ENCODE measurements at regions not wholly inside any gene's neighbourhood (a gene's known extent, or its start where the extent isn't known, plus 50 kb on each side); places are given as distances from the start of the nearest gene placed in this dataset.
"Not testable (repeated sequence)": the region's sequence is repeated elsewhere in the genome, so short reads cannot be mapped to it uniquely, and the experiment has no call there.

DNA sequence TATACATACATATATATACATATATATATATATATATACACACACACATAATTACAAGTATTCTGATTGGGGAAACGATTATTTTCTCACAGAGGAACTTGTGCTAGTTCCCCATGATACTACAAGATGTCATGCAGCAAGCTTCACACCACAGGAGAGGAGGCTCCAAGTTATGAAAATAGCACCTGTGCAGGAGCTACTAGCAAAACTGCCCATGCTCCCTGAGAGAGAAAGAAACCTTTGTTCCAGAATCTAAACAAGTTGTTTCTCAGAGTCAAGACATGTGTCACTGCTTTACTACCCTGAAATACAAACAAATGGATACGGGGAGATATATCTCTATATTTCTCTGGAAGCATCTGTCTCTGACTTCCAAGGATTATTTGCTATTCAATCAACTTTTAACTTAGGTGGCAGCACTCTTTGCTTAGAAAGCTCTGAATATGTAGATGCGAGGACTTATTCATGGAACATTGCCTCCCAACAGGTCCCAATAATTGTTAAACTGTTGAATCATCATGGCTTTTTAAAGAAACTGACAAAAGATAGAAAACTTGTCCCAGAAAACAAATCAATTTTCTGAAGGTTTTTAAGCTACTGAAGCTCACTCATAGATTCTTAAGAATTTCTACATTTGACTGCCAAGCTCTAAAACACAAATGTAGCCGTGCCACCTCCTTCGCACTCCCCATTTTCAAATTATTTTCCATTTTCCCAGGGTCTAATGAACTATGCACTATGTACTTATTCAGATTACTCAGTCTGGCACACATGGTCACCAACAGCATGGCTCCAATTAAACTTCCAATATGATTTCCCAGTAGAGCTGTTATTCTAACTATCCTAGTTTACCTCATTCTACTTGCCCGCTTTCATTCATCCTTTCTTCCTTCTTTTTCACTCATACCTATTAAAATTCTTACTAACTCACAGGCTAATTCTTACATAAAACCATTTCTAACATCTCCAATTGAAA, 929.1 kb downstream of the LTN1 start:
- no peak overlapping the region for H3K4me3 ChIP-seq (replicated peaks in 1 of 3; ENCODE audit: insufficient read depth in 1 of 3, low read depth in 1 of 3, low read length in 3 of 3)
- no TSS peak for BruUV-seq (replicated peaks)
- ChIA-PET CTCF (interaction anchor here (1.2 to 2.2 kb wide), 4 partner anchors 17 to 682 kb away, joined by 3 to 12 read pairs (median 4); no protein-coding TSS in a partner anchor), POLR2A (no interaction called here)
- no peak overlapping the region for H3K4me2 ChIP-seq (ENCODE audit: insufficient read depth, low read length)
- H3K27me3 ChIP-seq (ENCODE audit: control insufficient read depth in 2 of 2, insufficient read depth in 2 of 2, low read length in 2 of 2) = no peaks in the 10 kb centered on the region
- no peaks in the 10 kb centered on the region for H3K36me3 ChIP-seq (ENCODE audit: control insufficient read depth in 2 of 2, extremely low read depth in 1 of 2, insufficient read depth in 2 of 2, low read length in 2 of 2)
- no peak overlapping the region for H3K9ac ChIP-seq (replicated peaks; ENCODE audit: extremely low read depth, insufficient read depth, low read length)
- H3K9me1 ChIP-seq (replicated peaks; ENCODE audit: control insufficient read depth, extremely low read depth, insufficient read depth, low read length) = no peaks in the 10 kb centered on the region
- intact Hi-C loops (cut with micrococcal nuclease) = no loop called here
- no peaks in the 10 kb centered on the region for H3K79me2 ChIP-seq (ENCODE audit: control insufficient read depth, insufficient read depth, low read length)
- no peak for DNase-seq (ENCODE audit: low read depth, low spot score)
- dilution Hi-C loops (cut with MboI; ENCODE audit: extremely low pct_ligation_motif_present, low sequenced_read_pairs) = no loop called here
- TF ChIP-seq GATA2 (IDR thresholded peaks at IDR 0.05; ENCODE audit: insufficient read depth, insufficient read length, low read depth, low read length) (no peak), JUN (IDR thresholded peaks at IDR 0.05; ENCODE audit: borderline replicate concordance, insufficient read depth, insufficient read length, low read depth) (no peak), EZH2 (IDR thresholded peaks at IDR 0.05; ENCODE audit: borderline replicate concordance, low read depth, low read length, severe bottlenecking) (no peak), POLR2AphosphoS5 (IDR thresholded peaks at IDR 0.05; ENCODE audit: insufficient read depth, low read depth, low read length) (no peak), POLR2A (IDR thresholded peaks at IDR 0.05; ENCODE audit: low read depth, low read length) (no peak), FOS (IDR thresholded peaks at IDR 0.05; ENCODE audit: borderline replicate concordance, insufficient read depth, low read length) (no peak), MYC (IDR thresholded peaks at IDR 0.05; ENCODE audit: low read depth, low read length) (no peak)
- TF ChIP-seq, protein P1, sequence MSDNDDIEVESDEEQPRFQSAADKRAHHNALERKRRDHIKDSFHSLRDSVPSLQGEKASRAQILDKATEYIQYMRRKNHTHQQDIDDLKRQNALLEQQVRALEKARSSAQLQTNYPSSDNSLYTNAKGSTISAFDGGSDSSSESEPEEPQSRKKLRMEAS (IDR thresholded peaks at IDR 0.05; ENCODE audit: insufficient read depth, insufficient read length) = no peak
- TF ChIP-seq, protein P2, sequence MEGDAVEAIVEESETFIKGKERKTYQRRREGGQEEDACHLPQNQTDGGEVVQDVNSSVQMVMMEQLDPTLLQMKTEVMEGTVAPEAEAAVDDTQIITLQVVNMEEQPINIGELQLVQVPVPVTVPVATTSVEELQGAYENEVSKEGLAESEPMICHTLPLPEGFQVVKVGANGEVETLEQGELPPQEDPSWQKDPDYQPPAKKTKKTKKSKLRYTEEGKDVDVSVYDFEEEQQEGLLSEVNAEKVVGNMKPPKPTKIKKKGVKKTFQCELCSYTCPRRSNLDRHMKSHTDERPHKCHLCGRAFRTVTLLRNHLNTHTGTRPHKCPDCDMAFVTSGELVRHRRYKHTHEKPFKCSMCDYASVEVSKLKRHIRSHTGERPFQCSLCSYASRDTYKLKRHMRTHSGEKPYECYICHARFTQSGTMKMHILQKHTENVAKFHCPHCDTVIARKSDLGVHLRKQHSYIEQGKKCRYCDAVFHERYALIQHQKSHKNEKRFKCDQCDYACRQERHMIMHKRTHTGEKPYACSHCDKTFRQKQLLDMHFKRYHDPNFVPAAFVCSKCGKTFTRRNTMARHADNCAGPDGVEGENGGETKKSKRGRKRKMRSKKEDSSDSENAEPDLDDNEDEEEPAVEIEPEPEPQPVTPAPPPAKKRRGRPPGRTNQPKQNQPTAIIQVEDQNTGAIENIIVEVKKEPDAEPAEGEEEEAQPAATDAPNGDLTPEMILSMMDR (IDR thresholded peaks at IDR 0.05; ENCODE audit: extremely low read depth in 1 of 2, insufficient read depth in 1 of 2, low read depth in 1 of 2, low read length in 2 of 2) = no peak
- no peak for FAIRE-seq
- no peaks in the 10 kb centered on the region for H4K20me1 ChIP-seq (replicated peaks; ENCODE audit: control insufficient read depth, extremely low read depth, insufficient read depth, low read length)
- no peaks in the 10 kb centered on the region for H3K4me1 ChIP-seq (ENCODE audit: control insufficient read depth, extremely low read depth, insufficient read depth, low read length)
- no peak overlapping the region for H3K27ac ChIP-seq (ENCODE audit: insufficient read depth, low read depth, low read length)
- H2AFZ ChIP-seq (ENCODE audit: low read depth, low read length) = no peak overlapping the region
- no peaks in the 10 kb centered on the region for H3K9me3 ChIP-seq (replicated peaks; ENCODE audit: control insufficient read depth, insufficient read depth, low read length)

DNA sequence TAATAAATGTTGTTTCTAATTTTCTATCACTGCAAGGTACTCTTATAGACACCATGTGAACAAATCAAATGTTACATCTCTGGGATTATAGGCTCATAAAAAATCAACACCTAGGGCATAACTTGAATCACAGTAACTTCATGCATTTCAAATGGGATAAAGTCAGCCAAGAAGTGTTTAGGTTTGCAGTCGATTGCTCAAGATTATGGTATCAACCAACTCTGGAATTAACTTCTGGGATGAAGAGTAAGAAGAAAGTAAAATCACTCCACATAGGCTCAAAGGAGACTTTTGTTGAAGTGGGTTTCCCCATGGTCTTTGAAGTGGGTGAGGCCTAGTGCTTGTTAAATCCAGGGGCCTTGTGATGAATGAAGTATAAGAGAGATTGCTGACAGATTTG, 939.7 kb downstream of the LTN1 start:
- H3K9me3 ChIP-seq (replicated peaks; ENCODE audit: control insufficient read depth, insufficient read depth, low read length); H3K9me1 ChIP-seq (replicated peaks; ENCODE audit: control insufficient read depth, extremely low read depth, insufficient read depth, low read length); dilution Hi-C loops (cut with MboI; ENCODE audit: extremely low pct_ligation_motif_present, low sequenced_read_pairs); DNase-seq (ENCODE audit: low read depth, low spot score); POLR2A ChIA-PET; H3K27ac ChIP-seq (ENCODE audit: insufficient read depth, low read depth, low read length); H3K4me2 ChIP-seq (ENCODE audit: insufficient read depth, low read length); FAIRE-seq; H3K36me3 ChIP-seq (ENCODE audit: control insufficient read depth in 2 of 2, extremely low read depth in 1 of 2, insufficient read depth in 2 of 2, low read length in 2 of 2); H3K4me1 ChIP-seq (ENCODE audit: control insufficient read depth, extremely low read depth, insufficient read depth, low read length); BruUV-seq (replicated peaks); H3K4me3 ChIP-seq (replicated peaks in 1 of 3; ENCODE audit: insufficient read depth in 1 of 3, low read depth in 1 of 3, low read length in 3 of 3); H3K27me3 ChIP-seq (ENCODE audit: control insufficient read depth in 2 of 2, insufficient read depth in 2 of 2, low read length in 2 of 2); H4K20me1 ChIP-seq (replicated peaks; ENCODE audit: control insufficient read depth, extremely low read depth, insufficient read depth, low read length); H3K9ac ChIP-seq (replicated peaks; ENCODE audit: extremely low read depth, insufficient read depth, low read length); H3K79me2 ChIP-seq (ENCODE audit: control insufficient read depth, insufficient read depth, low read length); H2AFZ ChIP-seq (ENCODE audit: low read depth, low read length): not testable (repeated sequence)
- intact Hi-C loops (cut with micrococcal nuclease) = loop anchor here (5.0 kb wide), 2 partner anchors 469 to 1281 kb away; no protein-coding TSS in a partner anchor
- CTCF ChIA-PET = interaction anchor here (1.8 kb wide), 1 partner anchor 284 kb away, joined by 7 read pairs; no protein-coding TSS in a partner anchor
